Mammary epithelial cell (primary cell): ENCODE measurements at regions not wholly inside any gene's neighbourhood (a gene's known extent, or its start where the extent isn't known, plus 50 kb on each side); places are given as distances from the start of the nearest gene placed in this dataset.

Experiments used
- EZH2 ChIP-seq: IDR thresholded peaks from 2 replicates; pipeline ENCODE4 v1.6.1; 2012; ENCODE audit warnings: low read length, inconsistent platforms, borderline replicate concordance
- TF ChIP-seq, protein P1 (sequence below), 2 donors: IDR thresholded peaks in 1 of 2; conservative IDR thresholded peaks in 1 of 2; 2 replicates each; pipeline ENCODE4 v1.5.1; 2011 to 2012; ENCODE audit warnings: inconsistent platforms in 2 of 2, low read length in 2 of 2, mild to moderate bottlenecking in 2 of 2, control low read depth in 1 of 2, low read depth in 1 of 2; ENCODE audit not compliant: insufficient read depth in 1 of 2; ENCODE audit errors: extremely low read depth in 1 of 2

DNA sequence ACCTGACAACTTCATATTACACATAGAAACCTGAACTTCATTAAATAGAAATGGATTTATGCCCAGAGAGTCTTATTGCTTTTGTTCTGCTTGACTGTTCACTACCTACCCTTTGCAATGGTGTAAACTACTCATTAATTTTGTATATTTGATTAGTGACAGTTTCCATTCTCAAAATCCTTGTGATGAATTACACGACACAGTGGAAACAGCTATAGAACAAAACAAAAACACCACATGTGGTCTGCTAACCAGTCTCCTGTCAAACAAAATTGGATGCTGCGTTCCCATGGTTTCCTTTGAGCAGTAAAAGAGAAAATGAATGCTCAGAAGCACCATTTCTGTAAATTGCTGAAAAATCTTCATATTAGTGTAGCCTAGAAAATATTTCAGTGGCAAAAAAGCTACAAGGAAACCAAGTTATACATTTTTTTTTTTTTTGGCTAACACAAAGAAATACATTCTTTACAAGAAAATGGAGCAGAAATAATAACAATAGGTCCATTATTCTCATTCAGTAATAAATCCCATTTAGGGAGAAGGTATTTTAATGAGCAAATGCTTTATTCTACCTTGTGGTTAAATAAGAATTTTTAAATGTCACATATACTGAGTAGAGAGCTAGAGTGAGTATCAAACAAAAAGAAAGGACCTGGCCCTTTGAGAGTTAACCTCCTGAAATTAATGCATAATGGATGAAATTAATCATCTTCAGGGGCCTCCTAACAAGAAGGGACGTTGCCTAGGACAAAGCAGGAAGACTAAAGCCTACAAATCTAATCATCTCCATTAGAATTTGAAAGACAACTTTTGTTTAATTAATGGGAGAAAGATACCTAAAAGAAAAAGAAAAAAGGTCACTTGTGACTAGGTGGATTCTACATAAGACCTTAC, 355.1 kb upstream of the ZC3H15 start:
- TF ChIP-seq, protein P1, sequence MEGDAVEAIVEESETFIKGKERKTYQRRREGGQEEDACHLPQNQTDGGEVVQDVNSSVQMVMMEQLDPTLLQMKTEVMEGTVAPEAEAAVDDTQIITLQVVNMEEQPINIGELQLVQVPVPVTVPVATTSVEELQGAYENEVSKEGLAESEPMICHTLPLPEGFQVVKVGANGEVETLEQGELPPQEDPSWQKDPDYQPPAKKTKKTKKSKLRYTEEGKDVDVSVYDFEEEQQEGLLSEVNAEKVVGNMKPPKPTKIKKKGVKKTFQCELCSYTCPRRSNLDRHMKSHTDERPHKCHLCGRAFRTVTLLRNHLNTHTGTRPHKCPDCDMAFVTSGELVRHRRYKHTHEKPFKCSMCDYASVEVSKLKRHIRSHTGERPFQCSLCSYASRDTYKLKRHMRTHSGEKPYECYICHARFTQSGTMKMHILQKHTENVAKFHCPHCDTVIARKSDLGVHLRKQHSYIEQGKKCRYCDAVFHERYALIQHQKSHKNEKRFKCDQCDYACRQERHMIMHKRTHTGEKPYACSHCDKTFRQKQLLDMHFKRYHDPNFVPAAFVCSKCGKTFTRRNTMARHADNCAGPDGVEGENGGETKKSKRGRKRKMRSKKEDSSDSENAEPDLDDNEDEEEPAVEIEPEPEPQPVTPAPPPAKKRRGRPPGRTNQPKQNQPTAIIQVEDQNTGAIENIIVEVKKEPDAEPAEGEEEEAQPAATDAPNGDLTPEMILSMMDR (conservative IDR thresholded peaks at IDR 0.05 in 1 of 2, IDR thresholded peaks at IDR 0.05 in 1 of 2; ENCODE audit: extremely low read depth in 1 of 2, insufficient read depth in 1 of 2, low read depth in 1 of 2, low read length in 2 of 2) = no peak
- TF ChIP-seq EZH2 = no peak
